Lung (tissue), 11 donors: ENCODE measurements at regions not wholly inside any gene's neighbourhood (a gene's known extent, or its start where the extent isn't known, plus 50 kb on each side); places are given as distances from the start of the nearest gene placed in this dataset.

Source experiments
- ATAC-seq: fragments of 200-7000 bp; cut with Tn5 transposase; one replicate; pipeline ENCODE4 v1.9.1; 2020; ENCODE audit warnings: moderate number of reproducible peaks; ENCODE audit not compliant: insufficient read depth, low FRiP score
- DNase-seq, 3 donors: peaks; one replicate each; pipeline ENCODE4 v3.0.0-alpha.2; 2013 to 2017
- H3K27ac ChIP-seq, 2 donors: one replicate each; pipeline ENCODE4 v1.5.1; 2013; ENCODE audit warnings: mild to moderate bottlenecking in 2 of 2, moderate library complexity in 2 of 2, control low read depth in 1 of 2, inconsistent platforms in 1 of 2, low read depth in 1 of 2, low read length in 1 of 2
- H3K27me3 ChIP-seq, 3 donors: one replicate each; pipeline ENCODE4 v1.5.1; 2013; ENCODE audit warnings: low read length in 2 of 3; ENCODE audit not compliant: control insufficient read depth in 3 of 3, insufficient read depth in 3 of 3
- H3K36me3 ChIP-seq, 4 donors: one replicate each; pipeline ENCODE4 v1.5.1; 2013; ENCODE audit warnings: low read length in 4 of 4, mild to moderate bottlenecking in 1 of 4, moderate library complexity in 1 of 4; ENCODE audit not compliant: control insufficient read depth in 4 of 4, insufficient read depth in 4 of 4
- H3K4me1 ChIP-seq, 5 donors: one replicate each; pipeline ENCODE4 v1.5.1; 2013; ENCODE audit warnings: low read length in 5 of 5, mild to moderate bottlenecking in 2 of 5, moderate library complexity in 1 of 5; ENCODE audit not compliant: control insufficient read depth in 5 of 5, insufficient read depth in 5 of 5
- H3K4me3 ChIP-seq: one replicate; pipeline ENCODE4 v1.5.1; 2013; ENCODE audit warnings: mild to moderate bottlenecking, control low read depth, moderate library complexity
- H3K9ac ChIP-seq, 2 donors: one replicate each; pipeline ENCODE4 v1.5.1; 2013; ENCODE audit warnings: low read length in 2 of 2, control low read depth in 1 of 2; ENCODE audit not compliant: insufficient read depth in 1 of 2
- H3K9me3 ChIP-seq, 4 donors: one replicate each; pipeline ENCODE4 v1.5.1; 2013; ENCODE audit warnings: low read length in 3 of 4, mild to moderate bottlenecking in 1 of 4, moderate library complexity in 1 of 4; ENCODE audit not compliant: control insufficient read depth in 4 of 4, insufficient read depth in 3 of 4
- CTCF ChIP-seq: IDR thresholded peaks from 2 replicates; pipeline ENCODE4 v1.5.1; 2012; ENCODE audit warnings: mild to moderate bottlenecking; ENCODE audit errors: control extremely low read depth, extremely low read depth
- WGBS, 2 donors: extraction: QIAGEN DNeasy Blood & Tissue Kit; methylation state at CpG; one replicate each; pipeline ENCODE4 v1.1.7; 2013; 5-methylcytosine and 5-hydroxymethylcytosine counted together
- donor health status: control.
- donor health status: control.
- donor health status: Bipolar disorder and iron deficiency.
- donor health status: healthy.
- donor health status: DM: yes; HTN: yes; CAD: no.

- TF ChIP-seq CTCF = no peak
- no peak for DNase-seq
- H3K27me3 ChIP-seq = peaks cover 0 to 4% (median 0%) of the 10 kb centered on the region in 3 donors
- H3K4me3 ChIP-seq = no peak overlapping the region
- 83 to 85% methylated on average over 3 of the region's 3 CpGs for WGBS, 2 donors
- no peaks in the 10 kb centered on the region for H3K9me3 ChIP-seq
- ATAC-seq = no peak
- H3K4me1 ChIP-seq = no peaks in the 10 kb centered on the region
- H3K27ac ChIP-seq = no peak overlapping the region
- no peaks in the 10 kb centered on the region for H3K36me3 ChIP-seq
- no peak overlapping the region for H3K9ac ChIP-seq
Observed at GRCh38 chr1:63230722-63231121, 91.6 kb upstream of the FOXD3 start.

- Histone ChIP-seq H3K9ac (no peak overlapping the region), H3K9me3 (no peaks in the 10 kb centered on the region), H3K4me1 (no peaks in the 10 kb centered on the region), H3K4me3 (no peak overlapping the region), H3K36me3 (no peaks in the 10 kb centered on the region), H3K27ac (no peak overlapping the region), H3K27me3 (no peaks in the 10 kb centered on the region)
- WGBS, 2 donors = 81 to 84% methylated on average over 1 of the region's 1 CpG
- no peak for TF ChIP-seq CTCF
- ATAC-seq = no peak
- DNase-seq = no peak
Observed at GRCh38 chr1:63238721-63239120, 83.6 kb upstream of the FOXD3 start.

GRCh38 chr1:63245186-63245585, 77.2 kb upstream of the FOXD3 start:
- no peak for ATAC-seq
- H3K27ac ChIP-seq = no peak overlapping the region
- DNase-seq = no peak
- no peak overlapping the region for H3K9ac ChIP-seq
- WGBS, 2 donors = 77 to 89% methylated on average over 3 of the region's 3 CpGs
- TF ChIP-seq CTCF = no peak
- H3K36me3 ChIP-seq = no peaks in the 10 kb centered on the region
- H3K27me3 ChIP-seq = peaks cover 0 to 4% (median 0%) of the 10 kb centered on the region in 3 donors
- H3K4me1 ChIP-seq = no peaks in the 10 kb centered on the region
- H3K4me3 ChIP-seq = no peak overlapping the region
- no peaks in the 10 kb centered on the region for H3K9me3 ChIP-seq

GRCh38 chr1:63248216-63248615, 74.2 kb upstream of the FOXD3 start:
- WGBS, 2 donors = 80 to 88% methylated on average over 1 of the region's 1 CpG
- ATAC-seq (no peak), DNase-seq (no peak)
- H3K36me3 ChIP-seq = no peaks in the 10 kb centered on the region
- H3K27me3 ChIP-seq = peaks cover 0 to 4% (median 0%) of the 10 kb centered on the region in 3 donors
- H3K9me3 ChIP-seq = no peaks in the 10 kb centered on the region
- H3K27ac ChIP-seq = no peak overlapping the region
- TF ChIP-seq CTCF = no peak
- no peaks in the 10 kb centered on the region for H3K4me1 ChIP-seq
- H3K9ac ChIP-seq = no peak overlapping the region
- H3K4me3 ChIP-seq = no peak overlapping the region
